MG63 (cell line): ENCODE measurements at regions not wholly inside any gene's neighbourhood (a gene's known extent, or its start where the extent isn't known, plus 50 kb on each side); places are given as distances from the start of the nearest gene placed in this dataset.

Experiments used
- DNase-seq: peaks from one replicate; pipeline ENCODE4 v3.0.0-alpha.2; 2020
- H3K27me3 ChIP-seq: fragments of 250-450 bp; sonication (Bioruptor Pico); 2 replicates; pipeline ENCODE4 v1.5.1; 2020; ENCODE audit warnings: mild to moderate bottlenecking, moderate library complexity
- H3K36me3 ChIP-seq: fragments of 250-450 bp; sonication (Bioruptor Pico); 2 replicates; pipeline ENCODE4 v1.5.1; 2020; ENCODE audit warnings: mild to moderate bottlenecking, moderate library complexity
- H3K4me3 ChIP-seq: fragments of 250-450 bp; sonication (Bioruptor Pico); 2 replicates; pipeline ENCODE4 v1.5.1; 2020; ENCODE audit warnings: mild to moderate bottlenecking, moderate library complexity
- H3K9me3 ChIP-seq: fragments of 250-450 bp; sonication (Bioruptor Pico); 2 replicates; pipeline ENCODE4 v1.5.1; 2020; ENCODE audit warnings: mild to moderate bottlenecking, moderate library complexity

GRCh38 chr13:75092143-75092542 is 389.8 kb downstream of the TBC1D4 start:
- Histone ChIP-seq H3K27me3 (no peaks in the 10 kb centered on the region; the same call in 1 of the 2 replicates), H3K9me3 (no peaks in the 10 kb centered on the region), H3K36me3 (no peaks in the 10 kb centered on the region), H3K4me3 (no peak overlapping the region)
- DNase-seq: no peak

GRCh38 chr13:75091718-75092117 is 390.3 kb downstream of the TBC1D4 start:
- no peaks in the 10 kb centered on the region for H3K9me3 ChIP-seq

GRCh38 chr13:75090872-75091615 is 390.9 kb downstream of the TBC1D4 start:
- Histone ChIP-seq H3K9me3 (no peaks in the 10 kb centered on the region), H3K27me3 (no peaks in the 10 kb centered on the region; the same call in 1 of the 2 replicates), H3K36me3 (no peaks in the 10 kb centered on the region), H3K4me3 (no peak overlapping the region)
- DNase-seq: no peak

More at GRCh38 chr13:75091718-75092117, 390.3 kb downstream of the TBC1D4 start:
- H3K27me3 ChIP-seq: no peaks in the 10 kb centered on the region; the same call in 1 of the 2 replicates
- no peak overlapping the region for H3K4me3 ChIP-seq
- H3K36me3 ChIP-seq: no peaks in the 10 kb centered on the region
- DNase-seq: no peak

GRCh38 chr13:75088915-75089314 is 393.1 kb downstream of the TBC1D4 start:
- Histone ChIP-seq H3K27me3 (no peaks in the 10 kb centered on the region; the same call in 1 of the 2 replicates), H3K36me3 (no peaks in the 10 kb centered on the region), H3K4me3 (no peak overlapping the region), H3K9me3 (no peaks in the 10 kb centered on the region)
- DNase-seq: no peak

GRCh38 chr13:75079226-75079625 is 402.7 kb downstream of the TBC1D4 start:
- no peaks in the 10 kb centered on the region for H3K36me3 ChIP-seq
- DNase-seq: peak; percentile 50
- H3K27me3 ChIP-seq: no peaks in the 10 kb centered on the region
- H3K4me3 ChIP-seq: no peak overlapping the region
- H3K9me3 ChIP-seq: no peaks in the 10 kb centered on the region

GRCh38 chr13:75076476-75076875 is 405.5 kb downstream of the TBC1D4 start:
- DNase-seq: no peak
- no peaks in the 10 kb centered on the region for H3K36me3 ChIP-seq
- no peaks in the 10 kb centered on the region for H3K27me3 ChIP-seq
- no peaks in the 10 kb centered on the region for H3K9me3 ChIP-seq
- H3K4me3 ChIP-seq: no peak overlapping the region

GRCh38 chr13:75073786-75074185 is 408.2 kb downstream of the TBC1D4 start:
- H3K9me3 ChIP-seq: no peaks in the 10 kb centered on the region
- no peaks in the 10 kb centered on the region for H3K36me3 ChIP-seq
- H3K4me3 ChIP-seq: no peak overlapping the region
- DNase-seq: no peak
- H3K27me3 ChIP-seq: no peaks in the 10 kb centered on the region

GRCh38 chr13:75072891-75073290 is 409.1 kb downstream of the TBC1D4 start:
- no peak for DNase-seq
- no peak overlapping the region for H3K4me3 ChIP-seq
- H3K27me3 ChIP-seq: no peaks in the 10 kb centered on the region
- H3K36me3 ChIP-seq: no peaks in the 10 kb centered on the region
- no peaks in the 10 kb centered on the region for H3K9me3 ChIP-seq

- H3K4me3 ChIP-seq: no peak overlapping the region
- no peaks in the 10 kb centered on the region for H3K36me3 ChIP-seq
- no peaks in the 10 kb centered on the region for H3K27me3 ChIP-seq
- DNase-seq: no peak
- H3K9me3 ChIP-seq: no peaks in the 10 kb centered on the region
Measured at GRCh38 chr13:75072368-75072767, 409.6 kb downstream of the TBC1D4 start.

- Histone ChIP-seq H3K9me3 (no peaks in the 10 kb centered on the region), H3K4me3 (no peak overlapping the region), H3K27me3 (no peaks in the 10 kb centered on the region), H3K36me3 (no peaks in the 10 kb centered on the region)
- no peak for DNase-seq
Measured at GRCh38 chr13:75071796-75072195, 410.2 kb downstream of the TBC1D4 start.

- H3K4me3 ChIP-seq: no peak overlapping the region
- H3K9me3 ChIP-seq: no peaks in the 10 kb centered on the region
- H3K27me3 ChIP-seq: no peaks in the 10 kb centered on the region
- peak; percentile 3 for DNase-seq
- H3K36me3 ChIP-seq: no peaks in the 10 kb centered on the region
Measured at GRCh38 chr13:75071395-75071794, 410.6 kb downstream of the TBC1D4 start.

GRCh38 chr13:75061909-75062308 is 420.1 kb downstream of the TBC1D4 start:
- Histone ChIP-seq H3K9me3 (no peaks in the 10 kb centered on the region), H3K27me3 (no peaks in the 10 kb centered on the region), H3K4me3 (no peak overlapping the region), H3K36me3 (no peaks in the 10 kb centered on the region)
- DNase-seq: no peak

- no peak for DNase-seq
- no peaks in the 10 kb centered on the region for H3K36me3 ChIP-seq
- no peaks in the 10 kb centered on the region for H3K9me3 ChIP-seq
- no peak overlapping the region for H3K4me3 ChIP-seq
- H3K27me3 ChIP-seq: no peaks in the 10 kb centered on the region
Measured at GRCh38 chr13:75055296-75055695, 426.7 kb downstream of the TBC1D4 start.

GRCh38 chr13:75052616-75053015 is 429.4 kb downstream of the TBC1D4 start:
- no peaks in the 10 kb centered on the region for H3K27me3 ChIP-seq
- H3K4me3 ChIP-seq: no peak overlapping the region
- H3K36me3 ChIP-seq: no peaks in the 10 kb centered on the region
- DNase-seq: no peak
- no peaks in the 10 kb centered on the region for H3K9me3 ChIP-seq

GRCh38 chr13:75050419-75051046 is 431.4 kb downstream of the TBC1D4 start:
- Histone ChIP-seq H3K27me3 (no peaks in the 10 kb centered on the region), H3K4me3 (no peak overlapping the region), H3K9me3 (no peaks in the 10 kb centered on the region), H3K36me3 (no peaks in the 10 kb centered on the region)
- DNase-seq: no peak

- DNase-seq: no peak
- no peaks in the 10 kb centered on the region for H3K27me3 ChIP-seq
- no peaks in the 10 kb centered on the region for H3K36me3 ChIP-seq
- H3K9me3 ChIP-seq: no peaks in the 10 kb centered on the region
- no peak overlapping the region for H3K4me3 ChIP-seq
Measured at GRCh38 chr13:75049735-75050335, 432.1 kb downstream of the TBC1D4 start.

- DNase-seq: no peak
- H3K27me3 ChIP-seq: no peaks in the 10 kb centered on the region
- no peaks in the 10 kb centered on the region for H3K36me3 ChIP-seq
- H3K9me3 ChIP-seq: no peaks in the 10 kb centered on the region
- H3K4me3 ChIP-seq: no peak overlapping the region
Measured at GRCh38 chr13:75042807-75043206, 439.2 kb downstream of the TBC1D4 start.
